GM21723 (cell line): ENCODE measurements at regions not wholly inside any gene's neighbourhood (a gene's known extent, or its start where the extent isn't known, plus 50 kb on each side); places are given as distances from the start of the nearest gene placed in this dataset.

Source experiments
- ATAC-seq: cut with Tn5 transposase; IDR thresholded peaks from one replicate; pipeline ENCODE4 v1.9.1; 2021; ENCODE audit warnings: mild to moderate bottlenecking, moderate library complexity; ENCODE audit not compliant: unreplicated experiment

DNA sequence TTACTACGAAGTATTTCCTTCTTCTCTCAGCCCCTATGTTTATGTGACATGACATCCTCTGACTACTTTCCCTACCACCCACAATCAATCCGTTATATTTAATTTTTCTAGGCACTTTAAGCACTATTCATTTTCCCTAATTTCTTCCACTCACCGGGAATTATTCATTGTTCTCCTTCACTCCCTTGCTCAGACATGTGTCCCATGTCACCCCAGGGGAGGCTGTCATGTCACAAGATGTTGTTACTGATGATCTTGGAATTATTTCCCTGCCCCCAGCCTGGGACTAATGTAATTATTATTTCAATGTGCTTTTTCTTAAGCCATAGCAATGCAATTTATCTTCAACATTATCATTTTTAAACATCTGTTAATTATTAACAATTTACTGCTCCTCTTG is 317.2 kb downstream of the PHF14 start:
- no peak for ATAC-seq

- peak; percentile 55 for ATAC-seq
Measured at GRCh38 chr7:11294218-11294617, 320.5 kb downstream of the PHF14 start.

DNA sequence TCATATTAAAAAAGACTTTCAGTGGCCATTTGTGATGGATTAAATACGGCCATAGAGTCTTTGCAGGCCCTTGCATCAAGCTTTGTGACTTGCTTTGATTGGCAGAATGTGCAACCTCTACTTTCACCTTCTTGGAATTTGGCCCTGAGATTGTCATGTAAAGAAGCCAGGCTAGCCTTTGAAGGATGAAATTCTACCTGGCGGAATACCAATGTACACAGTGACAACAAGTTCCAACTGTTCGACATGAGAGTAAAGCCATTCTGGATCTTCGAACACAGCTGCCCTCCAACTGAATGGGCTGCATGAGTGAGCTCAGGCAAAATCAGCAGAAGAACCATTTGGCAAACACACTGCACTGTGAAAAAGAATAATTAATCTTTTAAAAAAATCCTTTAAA is 321.3 kb downstream of the PHF14 start:
- ATAC-seq = no peak

- ATAC-seq = no peak
Measured at GRCh38 chr7:11297126-11297625, 323.5 kb downstream of the PHF14 start.

- ATAC-seq = no peak
Measured at GRCh38 chr7:11297764-11298163, 324.1 kb downstream of the PHF14 start.

GRCh38 chr7:11298220-11298619 is 324.5 kb downstream of the PHF14 start:
- ATAC-seq = no peak

DNA sequence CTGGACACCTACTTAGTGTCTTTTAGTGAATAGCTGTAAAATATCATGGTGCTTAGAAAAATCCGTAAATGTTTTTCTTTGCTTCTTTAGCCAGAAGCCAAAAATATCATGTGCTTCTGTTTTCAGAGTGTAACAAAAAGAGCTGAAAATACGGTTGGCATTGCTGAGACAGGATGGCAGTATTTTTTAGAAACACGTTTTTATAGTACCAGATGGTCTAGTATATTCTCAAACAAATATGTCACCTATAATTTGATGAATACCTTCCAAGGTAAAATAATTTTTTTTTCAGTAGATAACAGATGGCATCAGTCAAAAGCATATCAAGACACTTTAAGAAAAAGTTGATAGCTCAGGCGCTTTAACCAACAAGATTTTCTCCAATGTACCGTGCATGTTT is 326.6 kb downstream of the PHF14 start:
- ATAC-seq = no peak

DNA sequence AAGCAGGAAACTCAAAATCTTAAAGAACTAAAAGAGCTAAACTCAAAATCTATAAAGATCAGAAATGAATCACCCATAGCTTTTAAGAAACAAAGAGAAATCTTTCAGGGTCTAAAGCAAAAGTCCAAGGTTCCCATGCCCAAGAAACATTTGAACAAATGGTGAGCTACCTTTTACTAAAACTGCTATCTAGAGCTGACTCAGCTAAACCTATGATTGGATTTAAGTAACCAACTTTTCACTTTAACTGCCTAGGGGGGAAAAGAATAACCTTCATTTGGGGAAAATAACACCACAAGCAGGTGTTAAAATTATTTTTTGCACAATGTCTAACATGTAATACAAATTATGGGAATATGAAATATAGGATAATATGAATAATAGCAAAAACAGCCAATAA is 328.4 kb downstream of the PHF14 start:
- no peak for ATAC-seq

DNA sequence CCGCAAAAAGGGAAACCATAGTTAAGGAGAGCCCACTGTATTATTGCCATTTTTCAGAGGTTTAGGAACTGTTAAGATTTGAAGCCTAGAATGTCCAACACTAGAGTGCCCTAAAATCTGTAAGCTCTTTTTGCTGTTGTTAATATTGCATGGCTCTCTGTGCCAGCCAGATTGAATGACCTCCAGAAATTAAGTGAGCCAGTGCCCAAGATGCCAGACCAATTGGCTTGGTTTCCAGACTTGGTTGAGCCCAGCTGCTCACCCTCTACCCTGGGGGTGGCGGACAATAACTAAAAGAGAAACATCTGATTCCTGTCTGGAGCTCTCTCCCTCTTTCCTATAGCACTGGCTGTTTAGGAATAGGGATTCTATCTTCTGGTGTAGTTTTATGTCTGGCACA is 340.1 kb downstream of the PHF14 start:
- ATAC-seq = no peak

- ATAC-seq = peak; percentile 66
Measured at GRCh38 chr7:11315666-11316258, 342.1 kb downstream of the PHF14 start.

DNA sequence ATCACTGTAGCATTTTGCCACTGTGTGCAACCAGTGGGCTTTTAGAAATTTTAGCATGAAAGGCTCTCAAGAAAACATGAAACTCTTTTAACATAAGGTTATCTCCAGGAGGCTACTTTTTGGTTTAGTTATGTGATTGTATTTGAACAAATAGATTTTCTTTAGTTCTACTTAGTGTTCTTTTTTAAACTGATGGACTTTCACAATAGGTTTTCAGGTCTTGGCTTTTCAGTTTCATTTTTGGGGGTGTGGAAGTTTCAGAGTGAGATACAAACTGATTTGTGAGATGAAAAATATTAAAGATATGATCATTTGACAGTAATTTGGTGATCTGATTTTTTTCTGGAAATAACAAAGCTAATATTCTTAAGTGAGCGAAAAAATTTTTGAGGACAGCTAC is 344.1 kb downstream of the PHF14 start:
- peak; percentile 68 for ATAC-seq

- no peak for ATAC-seq
Measured at GRCh38 chr7:11319491-11320274, 346.0 kb downstream of the PHF14 start.
